Thyroid gland (tissue), 4 donors: ENCODE measurements at regions not wholly inside any gene's neighbourhood (a gene's known extent, or its start where the extent isn't known, plus 50 kb on each side); places are given as distances from the start of the nearest gene placed in this dataset.

Experiments used
- DNase-seq, 2 donors: peaks; one replicate each; pipeline ENCODE4 v3.0.0-alpha.2; 2019
- H3K27ac ChIP-seq, 3 donors: fragments of 200-600 bp; sonication (generic); 1 replicate in 2 of 3; 2 replicates in 1 of 3; pipeline ENCODE4 v1.5.1; 2016 to 2019; ENCODE audit warnings: mild to moderate bottlenecking in 1 of 3, moderate library complexity in 1 of 3
- H3K27me3 ChIP-seq: fragments of 200-600 bp; sonication (generic); one replicate; pipeline ENCODE4 v1.5.1; 2019
- H3K36me3 ChIP-seq, 2 donors: fragments of 200-600 bp; sonication (generic); one replicate each; pipeline ENCODE4 v1.5.1; 2016 to 2019
- H3K4me1 ChIP-seq, 2 donors: fragments of 200-600 bp; sonication (generic); one replicate each; pipeline ENCODE4 v1.5.1; 2017 to 2019
- H3K4me3 ChIP-seq, 3 donors: fragments of 200-600 bp; sonication (generic); replicated peaks in 1 of 3; 1 replicate in 2 of 3; 2 replicates in 1 of 3; pipeline ENCODE4 v1.5.1; 2016; ENCODE audit warnings: mild to moderate bottlenecking in 1 of 3
- H3K9me3 ChIP-seq: fragments of 200-600 bp; sonication (generic); one replicate; pipeline ENCODE4 v1.5.1; 2017
- POLR2A ChIP-seq, 2 donors: fragments of 450-650 bp; IDR thresholded peaks; one replicate each; pipeline ENCODE4 v1.6.1; 2017; ENCODE audit warnings: antibody characterized with exemption in 2 of 2, mild to moderate bottlenecking in 2 of 2, moderate library complexity in 1 of 2
- WGBS, 2 donors: methylation state at CpG; one replicate each; pipeline ENCODE4 v1.1.5; 2017; 5-methylcytosine and 5-hydroxymethylcytosine counted together
- intact Hi-C: fragments of 100-400 bp; cut with DNase I; formaldehyde crosslinking; loops from one replicate; pipeline ENCODE4 v1.15.1; 2023
- TF ChIP-seq, protein P1 (sequence below), 6 experiments: fragments of 200-600 bp in 3 of 6; fragments of 450-650 bp in 3 of 6; sonication (generic) in 3 of 6; IDR thresholded peaks; one replicate each; pipeline ENCODE4 v1.5.1; 2016 to 2019; ENCODE audit warnings: antibody characterized with exemption in 6 of 6, mild to moderate bottlenecking in 2 of 6, inconsistent platforms in 1 of 6, moderate library complexity in 1 of 6

DNA sequence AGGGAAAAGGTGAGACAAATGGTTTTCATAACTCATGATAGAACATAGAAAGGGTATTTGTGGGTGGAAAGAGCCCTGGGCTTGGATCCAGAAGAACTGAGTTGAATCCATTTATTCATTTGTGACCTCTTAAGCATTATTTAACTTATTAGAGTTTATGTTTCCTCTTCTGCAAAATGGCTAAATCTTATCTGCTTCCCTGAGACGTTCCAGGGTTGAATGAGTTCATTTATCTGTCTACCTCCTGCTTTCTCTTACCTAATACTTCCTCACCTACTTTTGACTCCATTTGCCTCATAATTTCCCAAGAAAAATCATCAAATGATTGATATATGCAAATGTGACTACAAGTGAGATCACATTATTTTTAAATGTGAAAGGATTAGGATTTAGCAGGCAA lies 152.7 kb upstream of the GAS1 start:
- 49 to 52% methylated on average over 1 of the region's 1 CpG for WGBS, 2 donors
- intact Hi-C loops: no loop called here

DNA sequence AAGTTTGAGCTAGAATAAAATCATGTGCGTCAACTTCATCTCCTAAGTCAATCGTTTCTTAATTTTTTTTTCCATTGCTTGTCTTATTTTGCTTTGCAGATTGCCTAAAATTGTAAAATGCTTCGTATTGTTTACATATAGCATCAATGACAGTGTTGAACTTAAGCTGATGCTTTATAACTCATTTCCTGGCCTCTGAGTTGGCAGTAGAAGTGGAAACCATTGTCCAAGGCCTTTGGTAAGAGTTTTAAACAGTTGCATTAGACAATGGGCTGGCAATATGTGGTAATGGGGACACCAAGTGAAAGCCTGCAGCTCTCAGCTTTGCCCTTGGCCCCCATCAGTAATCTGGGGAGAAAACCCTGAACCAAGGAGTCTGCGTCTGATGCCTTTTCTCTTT lies 154.8 kb upstream of the GAS1 start:
- intact Hi-C loops: no loop called here
- Histone ChIP-seq H3K9me3 (no peaks in the 10 kb centered on the region), H3K36me3 (no peaks in the 10 kb centered on the region), H3K4me3 (no peak overlapping the region), H3K4me1 (peaks cover 5 to 6% of the 10 kb centered on the region in 2 donors), H3K27ac (no peak overlapping the region), H3K27me3 (no peaks in the 10 kb centered on the region)
- DNase-seq: no peak
- 87 to 92% methylated on average over 4 of the region's 4 CpGs for WGBS, 2 donors
- TF ChIP-seq, protein P1, sequence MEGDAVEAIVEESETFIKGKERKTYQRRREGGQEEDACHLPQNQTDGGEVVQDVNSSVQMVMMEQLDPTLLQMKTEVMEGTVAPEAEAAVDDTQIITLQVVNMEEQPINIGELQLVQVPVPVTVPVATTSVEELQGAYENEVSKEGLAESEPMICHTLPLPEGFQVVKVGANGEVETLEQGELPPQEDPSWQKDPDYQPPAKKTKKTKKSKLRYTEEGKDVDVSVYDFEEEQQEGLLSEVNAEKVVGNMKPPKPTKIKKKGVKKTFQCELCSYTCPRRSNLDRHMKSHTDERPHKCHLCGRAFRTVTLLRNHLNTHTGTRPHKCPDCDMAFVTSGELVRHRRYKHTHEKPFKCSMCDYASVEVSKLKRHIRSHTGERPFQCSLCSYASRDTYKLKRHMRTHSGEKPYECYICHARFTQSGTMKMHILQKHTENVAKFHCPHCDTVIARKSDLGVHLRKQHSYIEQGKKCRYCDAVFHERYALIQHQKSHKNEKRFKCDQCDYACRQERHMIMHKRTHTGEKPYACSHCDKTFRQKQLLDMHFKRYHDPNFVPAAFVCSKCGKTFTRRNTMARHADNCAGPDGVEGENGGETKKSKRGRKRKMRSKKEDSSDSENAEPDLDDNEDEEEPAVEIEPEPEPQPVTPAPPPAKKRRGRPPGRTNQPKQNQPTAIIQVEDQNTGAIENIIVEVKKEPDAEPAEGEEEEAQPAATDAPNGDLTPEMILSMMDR (IDR thresholded peaks at IDR 0.05): no peak
- TF ChIP-seq POLR2A (IDR thresholded peaks at IDR 0.05): no peak

More for the DNA sequence above, 152.7 kb upstream of the GAS1 start:
- no peak overlapping the region for H3K27ac ChIP-seq
- DNase-seq: no peak
- no peaks in the 10 kb centered on the region for H3K9me3 ChIP-seq
- H3K4me1 ChIP-seq: peaks cover 5 to 6% of the 10 kb centered on the region in 2 donors
- TF ChIP-seq, protein P1 (IDR thresholded peaks at IDR 0.05): no peak
- TF ChIP-seq POLR2A (IDR thresholded peaks at IDR 0.05): no peak
- H3K27me3 ChIP-seq: no peaks in the 10 kb centered on the region
- H3K4me3 ChIP-seq: no peak overlapping the region
- no peaks in the 10 kb centered on the region for H3K36me3 ChIP-seq

DNA sequence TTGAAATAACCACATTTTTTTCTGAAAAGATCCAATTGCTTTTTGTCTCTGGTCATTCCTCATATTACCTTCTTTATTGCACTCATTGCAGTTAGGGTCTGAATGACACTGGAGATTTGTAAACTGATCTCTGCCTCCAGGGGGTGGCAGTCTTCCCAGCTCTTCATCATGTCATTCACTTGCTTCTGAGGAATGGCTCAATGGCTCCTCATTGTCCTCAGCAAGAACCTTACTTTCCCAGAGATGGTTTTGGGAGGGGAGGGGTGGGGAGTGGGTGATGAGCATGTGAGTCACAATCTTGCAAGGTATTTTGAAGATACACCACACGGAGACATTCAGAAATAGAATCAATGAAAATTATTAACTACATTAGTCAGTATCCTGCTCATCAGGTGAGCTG lies 159.8 kb upstream of the GAS1 start:
- no peak for DNase-seq
- no peak overlapping the region for H3K4me3 ChIP-seq
- intact Hi-C loops: no loop called here
- TF ChIP-seq POLR2A (IDR thresholded peaks at IDR 0.05): no peak
- TF ChIP-seq, protein P1 (IDR thresholded peaks at IDR 0.05): no peak
- no peaks in the 10 kb centered on the region for H3K9me3 ChIP-seq
- H3K27me3 ChIP-seq: no peaks in the 10 kb centered on the region
- 92 to 97% methylated on average over 1 of the region's 1 CpG for WGBS, 2 donors
- peaks cover 4 to 18% of the 10 kb centered on the region in 2 donors for H3K4me1 ChIP-seq
- no peaks in the 10 kb centered on the region for H3K36me3 ChIP-seq
- no peak overlapping the region for H3K27ac ChIP-seq

DNA sequence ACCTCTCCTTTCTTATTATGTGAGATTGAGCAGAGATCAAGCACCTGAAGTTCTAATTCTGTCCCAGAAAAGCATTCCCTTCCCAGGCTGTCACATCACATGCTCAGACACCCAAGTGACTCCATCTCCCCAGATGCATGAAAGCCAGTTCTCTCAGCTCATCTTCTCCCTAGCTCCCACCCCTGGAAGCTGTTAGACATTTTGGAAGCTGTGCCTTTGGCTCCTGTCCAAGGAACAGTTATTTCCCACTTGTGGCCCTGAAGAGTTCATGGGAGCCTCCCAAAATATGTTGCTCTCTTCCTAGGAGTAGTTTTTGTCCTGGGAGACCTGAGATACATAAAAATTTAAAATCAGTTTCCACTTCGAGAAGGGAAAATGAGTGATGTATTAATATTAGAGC lies 161.4 kb upstream of the GAS1 start:
- no peak overlapping the region for H3K4me3 ChIP-seq
- H3K36me3 ChIP-seq: no peaks in the 10 kb centered on the region
- no peak for TF ChIP-seq POLR2A (IDR thresholded peaks at IDR 0.05)
- TF ChIP-seq, protein P1 (IDR thresholded peaks at IDR 0.05): no peak
- H3K9me3 ChIP-seq: no peaks in the 10 kb centered on the region
- 58 to 87% methylated on average over 1 of the region's 1 CpG for WGBS, 2 donors
- no peak overlapping the region for H3K27ac ChIP-seq
- intact Hi-C loops: no loop called here
- peaks cover 4 to 18% of the 10 kb centered on the region in 2 donors for H3K4me1 ChIP-seq
- no peak for DNase-seq
- no peaks in the 10 kb centered on the region for H3K27me3 ChIP-seq

DNA sequence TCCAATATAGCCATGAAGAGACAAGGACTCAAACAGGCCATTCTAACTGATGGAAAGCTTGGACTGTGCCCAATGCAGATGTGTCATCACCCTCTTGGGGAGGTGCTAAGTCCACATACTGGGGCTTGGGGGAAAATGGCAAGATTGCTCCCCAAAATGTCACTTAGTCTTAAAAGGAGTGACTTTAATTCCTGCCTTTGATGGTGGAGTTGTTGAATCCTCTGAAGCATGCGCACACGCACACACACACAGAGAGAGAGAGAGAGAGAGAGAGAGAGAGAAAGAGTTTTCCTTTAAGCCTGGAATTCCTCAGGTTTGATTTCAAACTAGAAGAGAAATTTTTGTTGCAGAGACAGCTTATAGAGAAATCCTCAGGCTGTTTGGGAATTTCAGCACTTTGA lies 161.9 kb upstream of the GAS1 start:
- Histone ChIP-seq H3K4me3 (no peak overlapping the region), H3K27me3 (no peaks in the 10 kb centered on the region), H3K36me3 (no peaks in the 10 kb centered on the region), H3K4me1 (peaks cover 0 to 18% of the 10 kb centered on the region in 2 donors), H3K9me3 (no peaks in the 10 kb centered on the region), H3K27ac (no peak overlapping the region)
- WGBS, 2 donors: 56 to 74% methylated on average over 2 of the region's 2 CpGs
- TF ChIP-seq, protein P1 (IDR thresholded peaks at IDR 0.05): no peak
- TF ChIP-seq POLR2A (IDR thresholded peaks at IDR 0.05): no peak
- intact Hi-C loops: no loop called here
- DNase-seq: peak in 1 of 2 donors; percentile 10
